Liver (tissue), 3 donors: ENCODE measurements at regions not wholly inside any gene's neighbourhood (a gene's known extent, or its start where the extent isn't known, plus 50 kb on each side); places are given as distances from the start of the nearest gene placed in this dataset.

Experiments
- CTCF ChIP-seq: fragments of 150-350 bp; IDR thresholded peaks from 2 replicates; pipeline ENCODE4 v1.5.1; 2017; ENCODE audit warnings: improper control_type of control experiment, low read depth, low read length; ENCODE audit not compliant: missing input control
- FOXA1 ChIP-seq: IDR thresholded peaks from 2 replicates; pipeline ENCODE4 v1.6.1; 2016; ENCODE audit warnings: antibody characterized with exemption
- MAX ChIP-seq: IDR thresholded peaks from 2 replicates; pipeline ENCODE4 v1.6.1; 2016; ENCODE audit warnings: antibody characterized with exemption
- RAD21 ChIP-seq, 2 donors: IDR thresholded peaks; 2 replicates each; pipeline ENCODE4 v1.6.1; 2016; ENCODE audit warnings: antibody characterized with exemption in 2 of 2, mild to moderate bottlenecking in 2 of 2
- TF ChIP-seq, protein P1 (sequence below): IDR thresholded peaks from 2 replicates; pipeline ENCODE4 v1.6.1; 2016; ENCODE audit warnings: antibody characterized with exemption
- donor health status: healthy.
- donor health status: healthy.

DNA sequence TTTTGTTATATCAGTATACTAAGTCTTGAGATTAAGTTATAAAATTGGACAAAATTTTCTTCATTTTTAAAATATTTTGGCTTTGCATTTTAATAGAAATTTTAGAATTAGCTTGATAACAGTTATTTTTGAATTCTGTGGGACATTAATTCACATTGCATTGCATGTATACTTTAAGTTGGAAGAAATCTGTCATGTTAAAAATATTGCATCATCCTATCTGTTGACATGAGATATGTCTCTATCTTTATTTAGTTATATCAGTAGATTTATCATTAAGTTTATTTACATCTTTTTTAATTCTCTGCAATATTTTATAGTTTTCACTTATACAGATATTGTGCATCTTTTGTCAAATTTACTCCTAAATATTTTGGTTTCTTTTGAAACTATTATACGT lies 904.6 kb upstream of the NR2F2 start:
- TF ChIP-seq CTCF, result no peak
- no peak for TF ChIP-seq MAX
- no peak for TF ChIP-seq RAD21 (IDR thresholded peaks at IDR 0.05)
- TF ChIP-seq, protein P1, sequence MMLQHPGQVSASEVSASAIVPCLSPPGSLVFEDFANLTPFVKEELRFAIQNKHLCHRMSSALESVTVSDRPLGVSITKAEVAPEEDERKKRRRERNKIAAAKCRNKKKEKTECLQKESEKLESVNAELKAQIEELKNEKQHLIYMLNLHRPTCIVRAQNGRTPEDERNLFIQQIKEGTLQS, result no peak
- no peak for TF ChIP-seq FOXA1
